ENCODE measurements at regions not wholly inside any gene's neighbourhood (a gene's known extent, or its start where the extent isn't known, plus 50 kb on each side); places are given as distances from the start of the nearest gene placed in this dataset.

DNA sequence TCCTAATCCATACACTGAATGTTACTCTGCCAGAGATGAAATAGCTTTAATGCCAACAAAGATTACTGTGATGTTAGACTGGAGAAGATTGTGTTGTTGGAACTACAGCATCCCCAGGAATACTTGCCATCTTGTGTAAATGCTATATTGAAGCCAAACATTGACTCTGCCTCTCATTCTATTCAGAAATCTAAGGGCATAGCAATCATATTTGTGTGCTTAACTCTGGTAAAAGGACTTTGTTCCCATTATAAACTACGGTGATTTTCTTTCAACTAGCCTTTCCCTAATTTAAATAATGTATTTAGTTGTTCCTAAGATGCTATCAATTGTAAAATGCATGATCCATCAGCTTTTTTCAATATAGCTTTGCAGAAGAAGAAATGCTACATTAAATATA, 498.4 kb upstream of the LRRN3 start:
- Histone ChIP-seq H3K27me3 (ENCODE audit: control insufficient read depth, insufficient read depth, low read length) (no peaks in the 10 kb centered on the region), H3K36me3 (ENCODE audit: control insufficient read depth in 2 of 3, insufficient read depth in 3 of 3, low read length in 3 of 3) (no peaks in the 10 kb centered on the region), H3K9me3 (ENCODE audit: control insufficient read depth in 2 of 3, insufficient read depth in 1 of 3, low read length in 3 of 3) (no peaks in the 10 kb centered on the region), H3K9ac (ENCODE audit: low read length in 3 of 3) (no peak overlapping the region), H3K4me3 (ENCODE audit: low read length in 3 of 3) (no peak overlapping the region), H3K4me1 (ENCODE audit: control insufficient read depth in 2 of 3, insufficient read depth in 2 of 3, low read depth in 1 of 3, low read length in 3 of 3) (no peaks in the 10 kb centered on the region), H3K27ac (ENCODE audit: low read depth in 2 of 2, low read length in 2 of 2) (no peak overlapping the region)
- intact Hi-C loops (cut with DNase I) = no loop called here
- no peak for DNase-seq
- TF ChIP-seq, protein P1, sequence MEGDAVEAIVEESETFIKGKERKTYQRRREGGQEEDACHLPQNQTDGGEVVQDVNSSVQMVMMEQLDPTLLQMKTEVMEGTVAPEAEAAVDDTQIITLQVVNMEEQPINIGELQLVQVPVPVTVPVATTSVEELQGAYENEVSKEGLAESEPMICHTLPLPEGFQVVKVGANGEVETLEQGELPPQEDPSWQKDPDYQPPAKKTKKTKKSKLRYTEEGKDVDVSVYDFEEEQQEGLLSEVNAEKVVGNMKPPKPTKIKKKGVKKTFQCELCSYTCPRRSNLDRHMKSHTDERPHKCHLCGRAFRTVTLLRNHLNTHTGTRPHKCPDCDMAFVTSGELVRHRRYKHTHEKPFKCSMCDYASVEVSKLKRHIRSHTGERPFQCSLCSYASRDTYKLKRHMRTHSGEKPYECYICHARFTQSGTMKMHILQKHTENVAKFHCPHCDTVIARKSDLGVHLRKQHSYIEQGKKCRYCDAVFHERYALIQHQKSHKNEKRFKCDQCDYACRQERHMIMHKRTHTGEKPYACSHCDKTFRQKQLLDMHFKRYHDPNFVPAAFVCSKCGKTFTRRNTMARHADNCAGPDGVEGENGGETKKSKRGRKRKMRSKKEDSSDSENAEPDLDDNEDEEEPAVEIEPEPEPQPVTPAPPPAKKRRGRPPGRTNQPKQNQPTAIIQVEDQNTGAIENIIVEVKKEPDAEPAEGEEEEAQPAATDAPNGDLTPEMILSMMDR (IDR thresholded peaks at IDR 0.05; ENCODE audit: borderline replicate concordance, extremely low read depth, insufficient read depth) = no peak
- no peak for FAIRE-seq

DNA sequence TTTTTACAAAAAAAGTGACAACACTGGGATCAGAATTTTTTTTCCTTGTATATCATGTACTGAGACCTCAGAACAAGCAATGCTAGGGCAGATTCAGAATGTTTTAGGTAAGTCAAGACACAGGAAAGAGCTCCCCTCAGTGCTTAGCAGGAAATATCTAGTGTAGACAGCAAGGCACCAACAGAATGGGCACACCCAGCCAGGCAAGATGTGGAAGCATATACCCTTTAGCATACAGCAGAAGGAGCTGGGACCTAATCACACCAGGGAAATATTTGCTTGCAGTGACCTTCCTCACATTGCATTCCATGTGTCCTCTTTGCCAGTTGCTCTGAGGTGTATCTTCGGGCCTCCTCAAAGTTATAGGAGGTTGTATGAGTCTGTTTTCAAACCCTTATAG, 497.6 kb upstream of the LRRN3 start:
- FAIRE-seq = no peak
- Histone ChIP-seq H3K27me3 (ENCODE audit: control insufficient read depth, insufficient read depth, low read length) (no peaks in the 10 kb centered on the region), H3K9ac (ENCODE audit: low read length in 3 of 3) (no peak overlapping the region), H3K9me3 (ENCODE audit: control insufficient read depth in 2 of 3, insufficient read depth in 1 of 3, low read length in 3 of 3) (no peaks in the 10 kb centered on the region), H3K27ac (ENCODE audit: low read depth in 2 of 2, low read length in 2 of 2) (no peak overlapping the region), H3K36me3 (ENCODE audit: control insufficient read depth in 2 of 3, insufficient read depth in 3 of 3, low read length in 3 of 3) (no peaks in the 10 kb centered on the region), H3K4me1 (ENCODE audit: control insufficient read depth in 2 of 3, insufficient read depth in 2 of 3, low read depth in 1 of 3, low read length in 3 of 3) (no peaks in the 10 kb centered on the region), H3K4me3 (ENCODE audit: low read length in 3 of 3) (no peak overlapping the region)
- DNase-seq = no peak
- intact Hi-C loops (cut with DNase I) = no loop called here
- TF ChIP-seq, protein P1 (IDR thresholded peaks at IDR 0.05; ENCODE audit: borderline replicate concordance, extremely low read depth, insufficient read depth) = no peak

DNA sequence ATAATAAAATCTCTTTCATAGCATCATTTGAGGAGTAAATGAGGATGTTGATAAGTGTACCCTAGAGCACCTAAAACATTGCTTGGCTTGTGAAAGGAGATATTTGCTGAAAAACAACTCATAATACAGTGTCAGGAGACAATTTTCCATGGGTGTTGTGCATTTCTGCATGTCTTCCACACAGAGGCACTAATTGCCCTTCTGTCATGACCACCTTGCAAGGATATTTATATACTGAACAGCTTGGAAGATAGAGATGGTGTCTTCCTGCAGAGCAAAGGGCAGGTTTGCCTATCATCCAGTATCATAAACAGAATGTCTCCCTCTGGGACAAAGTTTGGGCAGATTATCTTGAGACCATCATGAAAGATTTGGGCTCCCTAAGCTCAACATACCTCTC, 495.2 kb upstream of the LRRN3 start:
- TF ChIP-seq, protein P1 (IDR thresholded peaks at IDR 0.05; ENCODE audit: borderline replicate concordance, extremely low read depth, insufficient read depth) = no peak
- Histone ChIP-seq H3K9ac (ENCODE audit: low read length in 3 of 3) (no peak overlapping the region), H3K9me3 (ENCODE audit: control insufficient read depth in 2 of 3, insufficient read depth in 1 of 3, low read length in 3 of 3) (no peaks in the 10 kb centered on the region), H3K27ac (ENCODE audit: low read depth in 2 of 2, low read length in 2 of 2) (no peak overlapping the region), H3K4me3 (ENCODE audit: low read length in 3 of 3) (no peak overlapping the region), H3K36me3 (ENCODE audit: control insufficient read depth in 2 of 3, insufficient read depth in 3 of 3, low read length in 3 of 3) (no peaks in the 10 kb centered on the region), H3K4me1 (ENCODE audit: control insufficient read depth in 2 of 3, insufficient read depth in 2 of 3, low read depth in 1 of 3, low read length in 3 of 3) (no peaks in the 10 kb centered on the region), H3K27me3 (ENCODE audit: control insufficient read depth, insufficient read depth, low read length) (no peaks in the 10 kb centered on the region)
- intact Hi-C loops (cut with DNase I) = no loop called here
- DNase-seq = no peak
- no peak for FAIRE-seq

DNA sequence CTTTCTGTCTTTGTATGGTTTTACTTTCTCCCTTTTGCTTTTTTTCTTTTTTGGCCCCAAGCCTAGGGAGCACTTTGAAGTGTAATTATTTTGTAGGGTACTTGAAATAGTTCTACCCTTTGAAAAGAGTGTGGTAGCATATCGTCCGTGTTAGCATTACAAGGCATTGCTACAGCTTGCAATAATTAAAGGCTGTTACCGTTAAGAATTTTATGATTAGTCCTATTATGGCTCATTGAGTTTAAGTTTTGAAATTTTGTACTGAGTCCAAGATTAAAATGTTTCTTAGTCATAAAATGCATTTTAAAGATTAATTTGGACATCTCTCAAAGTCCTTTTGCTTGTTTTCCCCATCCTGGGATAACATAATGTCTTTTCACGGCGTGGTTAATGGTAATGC, 490.0 kb upstream of the LRRN3 start:
- Histone ChIP-seq H3K27me3 (ENCODE audit: control insufficient read depth, insufficient read depth, low read length) (no peaks in the 10 kb centered on the region), H3K36me3 (ENCODE audit: control insufficient read depth in 2 of 3, insufficient read depth in 3 of 3, low read length in 3 of 3) (no peaks in the 10 kb centered on the region), H3K4me3 (ENCODE audit: low read length in 3 of 3) (no peak overlapping the region), H3K27ac (ENCODE audit: low read depth in 2 of 2, low read length in 2 of 2) (no peak overlapping the region), H3K9ac (ENCODE audit: low read length in 3 of 3) (no peak overlapping the region), H3K4me1 (ENCODE audit: control insufficient read depth in 2 of 3, insufficient read depth in 2 of 3, low read depth in 1 of 3, low read length in 3 of 3) (no peaks in the 10 kb centered on the region), H3K9me3 (ENCODE audit: control insufficient read depth in 2 of 3, insufficient read depth in 1 of 3, low read length in 3 of 3) (no peaks in the 10 kb centered on the region)
- intact Hi-C loops (cut with DNase I) = no loop called here
- DNase-seq = no peak
- TF ChIP-seq, protein P1 (IDR thresholded peaks at IDR 0.05; ENCODE audit: borderline replicate concordance, extremely low read depth, insufficient read depth) = no peak
- FAIRE-seq = no peak
